HT1080 (cell line): ENCODE measurements at regions not wholly inside any gene's neighbourhood (a gene's known extent, or its start where the extent isn't known, plus 50 kb on each side); places are given as distances from the start of the nearest gene placed in this dataset.

Experiments
- DNase-seq: peaks from one replicate; pipeline ENCODE4 v3.0.0-alpha.2; 2015; ENCODE audit warnings: low read depth

DNA sequence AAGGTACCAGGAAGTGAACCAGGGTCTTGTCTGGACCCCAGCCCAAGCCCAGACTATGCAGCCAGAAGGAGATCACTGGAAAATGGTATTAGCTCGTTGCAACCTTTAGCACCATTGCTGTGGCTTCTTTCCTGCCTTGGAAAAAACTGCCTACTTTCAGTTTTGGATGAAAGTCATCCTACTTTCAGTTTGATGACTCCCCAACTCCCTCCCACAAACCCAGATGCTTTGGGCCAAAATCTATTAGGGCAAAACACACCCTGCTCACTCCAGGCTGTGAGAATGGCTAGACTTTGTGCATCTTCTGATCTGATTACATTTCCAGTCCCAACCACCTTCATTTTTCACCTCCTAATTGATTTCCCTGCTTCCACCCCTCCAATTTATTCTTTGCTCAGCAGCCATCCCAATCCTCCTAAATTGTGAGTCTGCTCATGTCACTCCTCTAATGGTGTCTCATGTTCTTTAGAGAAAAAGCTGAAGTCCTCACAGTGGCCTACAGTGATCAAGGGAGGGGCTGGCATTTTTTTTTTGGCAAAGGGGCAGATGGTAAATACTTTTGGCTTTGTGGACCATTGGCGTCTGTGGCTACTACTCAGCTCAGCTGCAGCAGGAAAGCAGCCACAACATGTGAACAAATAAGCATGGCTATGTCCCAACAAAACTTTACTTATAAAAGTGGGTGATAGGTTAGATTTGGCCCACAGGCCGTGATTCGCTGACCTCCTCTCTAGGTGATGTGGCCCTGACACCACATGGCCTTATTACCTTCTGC lies 368.7 kb downstream of the SLC4A3 start:
- no peak for DNase-seq

DNA sequence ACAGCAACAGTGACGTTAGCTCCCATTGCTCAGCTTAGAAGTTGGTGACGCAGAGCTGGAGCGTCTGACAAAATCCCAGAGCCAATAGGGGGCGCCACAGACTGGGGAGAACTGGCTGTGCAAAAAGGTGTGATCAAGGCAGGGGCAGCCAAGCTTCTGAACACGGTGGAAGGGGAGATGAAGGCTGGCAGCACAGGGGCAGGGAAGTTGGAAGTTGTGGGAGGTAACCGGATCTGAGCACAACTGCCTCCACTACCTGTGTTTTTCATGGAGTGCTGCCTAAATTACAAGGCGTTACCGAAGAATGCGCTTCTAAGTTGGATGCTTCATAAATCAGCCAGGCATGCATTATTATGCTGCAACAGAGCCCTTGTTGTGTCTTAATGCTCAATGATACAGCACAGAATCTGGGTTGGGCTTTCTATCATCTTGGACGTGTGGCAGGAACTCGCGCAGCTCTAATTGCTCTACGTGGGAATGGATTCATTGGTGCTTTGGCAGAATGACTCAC lies 370.0 kb downstream of the SLC4A3 start:
- DNase-seq: no peak

DNA sequence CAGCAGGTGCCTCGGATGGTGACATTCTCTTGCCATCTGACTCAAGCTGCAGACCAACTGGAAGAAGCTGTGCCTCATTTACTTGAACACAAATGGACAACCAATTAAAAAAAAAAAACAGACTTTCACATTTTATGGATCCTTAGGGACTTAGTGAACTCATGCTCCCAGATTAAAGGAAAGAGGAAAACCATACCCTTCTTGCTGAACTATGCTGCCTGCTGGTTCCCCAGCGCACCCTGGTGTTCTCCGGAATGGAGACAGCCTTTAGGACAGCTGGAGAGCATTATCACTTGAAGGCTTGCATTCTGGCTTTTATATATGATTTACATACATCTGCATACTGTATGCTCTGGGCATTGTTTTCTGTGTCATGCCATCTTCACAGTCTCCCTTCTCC lies 370.7 kb downstream of the SLC4A3 start:
- DNase-seq: no peak

DNA sequence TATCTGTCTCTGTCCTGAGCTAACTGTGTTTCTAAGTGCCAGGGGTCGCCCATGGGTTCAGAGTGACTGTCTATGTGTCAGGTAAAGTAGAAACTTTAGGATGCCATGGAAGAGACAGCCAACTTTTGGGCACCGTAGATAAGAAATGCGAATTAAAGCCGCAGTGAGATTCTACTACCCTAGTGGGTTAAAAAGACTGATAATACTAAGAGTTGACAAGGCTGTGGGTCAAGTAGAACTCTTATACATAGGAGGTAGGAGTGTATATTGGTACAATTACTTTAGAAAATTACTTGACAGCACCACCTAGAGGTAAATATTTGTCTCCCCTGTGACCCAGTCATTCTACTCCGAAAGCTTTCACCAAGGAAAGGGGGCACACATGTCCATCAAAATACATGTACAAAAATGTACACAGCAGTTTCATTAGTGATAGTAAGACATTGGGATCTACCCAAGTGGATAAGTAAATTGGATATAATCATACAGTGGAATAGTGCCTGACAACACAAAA lies 371.3 kb downstream of the SLC4A3 start:
- no peak for DNase-seq

DNA sequence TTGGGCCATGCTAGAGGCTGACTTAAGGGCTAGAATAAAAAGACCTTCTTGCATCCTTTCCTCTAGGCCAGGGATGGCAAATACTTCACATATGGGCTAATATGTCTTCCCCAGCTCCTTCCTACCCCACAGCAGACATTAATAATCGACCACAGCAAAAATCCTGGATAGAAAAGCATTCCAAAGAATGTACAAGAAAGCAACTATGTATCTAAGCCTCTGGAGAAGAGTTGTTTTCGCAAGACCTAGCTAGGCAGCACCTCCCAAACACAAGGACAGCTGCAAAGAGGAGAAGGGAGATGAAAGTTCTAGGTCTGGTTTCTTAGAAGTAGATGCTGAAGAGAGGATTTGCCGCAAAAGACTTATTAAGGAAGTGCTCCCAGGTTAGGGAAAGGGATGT lies 372.6 kb downstream of the SLC4A3 start:
- DNase-seq: no peak

DNA sequence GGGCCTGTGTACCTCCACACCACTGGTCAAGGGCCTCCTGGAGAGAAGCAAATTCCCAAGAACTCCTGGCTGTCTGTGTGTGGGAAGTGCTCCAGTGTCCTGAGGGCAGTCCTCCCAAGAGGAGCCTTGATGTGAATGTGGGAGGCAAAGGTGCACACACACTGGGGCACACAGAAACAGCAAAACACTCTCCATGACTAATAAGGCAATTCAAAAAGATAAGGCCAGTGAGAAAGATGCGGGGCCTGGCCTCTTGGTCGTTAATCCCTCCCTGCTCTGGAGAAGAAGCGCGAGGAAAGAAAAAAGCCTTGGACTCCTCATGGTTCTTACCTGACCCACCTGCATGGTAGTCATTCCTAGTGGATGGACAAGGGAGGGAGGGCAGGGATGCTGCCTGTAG lies 373.2 kb downstream of the SLC4A3 start:
- DNase-seq: no peak

DNA sequence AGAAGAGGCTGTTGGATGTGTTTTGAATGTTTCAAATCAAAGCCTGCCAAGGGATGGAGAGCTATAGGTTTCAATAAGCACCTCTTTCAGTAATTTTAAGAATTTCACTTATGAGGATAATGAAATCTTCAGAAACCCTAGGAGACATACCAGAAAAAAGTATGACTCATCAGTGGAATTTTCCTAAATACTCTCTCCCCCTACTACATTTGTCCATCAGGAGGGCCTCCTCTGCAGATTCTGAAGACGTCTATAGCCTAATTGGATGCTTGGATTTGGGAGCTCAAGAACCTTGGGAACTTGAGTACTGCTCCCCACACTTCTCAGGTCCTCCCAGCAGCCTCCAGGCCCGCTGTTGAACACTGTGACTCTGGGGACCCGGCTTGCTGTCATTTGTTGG lies 374.3 kb downstream of the SLC4A3 start:
- peak; percentile 27 for DNase-seq

DNA sequence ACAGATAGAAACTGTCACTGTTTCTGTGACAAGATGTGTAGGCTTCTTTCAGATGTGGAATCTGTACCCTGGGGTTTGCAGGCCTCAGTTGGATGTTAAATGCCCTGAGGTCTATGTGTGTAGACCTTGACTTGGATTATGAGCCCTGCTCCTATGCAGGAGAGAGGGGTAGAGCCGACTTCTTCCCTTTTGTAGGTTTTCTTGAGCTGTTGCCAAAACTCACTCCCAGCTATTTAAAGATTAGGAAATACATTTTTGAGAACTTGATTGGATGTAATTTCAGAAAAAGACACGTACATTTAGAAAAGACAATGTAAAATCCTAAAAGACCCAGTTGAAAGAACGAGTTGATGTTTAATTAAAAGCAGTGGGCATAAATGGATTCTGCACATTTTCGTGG lies 374.8 kb downstream of the SLC4A3 start:
- DNase-seq: no peak

DNA sequence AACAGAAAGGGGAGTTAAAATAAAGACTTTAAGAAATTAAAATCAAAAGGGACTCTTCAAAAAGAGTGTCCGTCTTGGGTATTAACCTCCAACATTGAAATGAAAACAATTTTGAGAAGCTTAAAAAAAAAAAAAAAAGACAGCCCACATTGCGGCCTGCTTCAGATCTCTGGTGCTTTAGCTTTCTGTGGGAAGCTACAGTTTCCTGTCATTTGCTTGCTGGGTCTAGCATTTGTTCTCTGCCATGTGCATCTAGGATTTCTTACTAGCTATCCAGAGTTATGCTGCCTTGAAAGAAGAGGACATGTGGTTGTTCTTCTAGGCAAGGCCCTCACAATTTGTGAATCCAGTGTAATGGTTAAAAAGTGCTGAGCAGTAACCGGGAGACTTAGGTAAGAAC lies 375.3 kb downstream of the SLC4A3 start:
- no peak for DNase-seq

DNA sequence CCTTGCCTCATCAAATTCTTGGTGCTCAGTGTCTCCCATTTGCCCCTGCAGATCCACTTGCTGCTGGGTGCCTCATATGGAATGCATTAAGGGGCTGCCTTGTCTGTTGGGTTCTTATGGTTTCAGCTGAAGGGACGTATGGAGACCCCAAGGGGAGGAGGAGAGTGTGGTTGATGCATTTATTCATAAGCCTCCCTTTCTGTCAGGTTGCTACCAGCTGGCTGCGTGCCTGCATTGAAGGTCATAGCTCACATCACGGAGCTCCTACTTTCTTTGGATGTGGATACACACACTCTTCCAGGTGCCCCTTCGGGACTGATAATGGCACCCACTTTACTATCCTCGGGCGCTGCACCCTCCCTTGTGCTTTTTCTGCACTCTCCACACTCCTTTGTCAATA lies 377.9 kb downstream of the SLC4A3 start:
- DNase-seq: no peak

DNA sequence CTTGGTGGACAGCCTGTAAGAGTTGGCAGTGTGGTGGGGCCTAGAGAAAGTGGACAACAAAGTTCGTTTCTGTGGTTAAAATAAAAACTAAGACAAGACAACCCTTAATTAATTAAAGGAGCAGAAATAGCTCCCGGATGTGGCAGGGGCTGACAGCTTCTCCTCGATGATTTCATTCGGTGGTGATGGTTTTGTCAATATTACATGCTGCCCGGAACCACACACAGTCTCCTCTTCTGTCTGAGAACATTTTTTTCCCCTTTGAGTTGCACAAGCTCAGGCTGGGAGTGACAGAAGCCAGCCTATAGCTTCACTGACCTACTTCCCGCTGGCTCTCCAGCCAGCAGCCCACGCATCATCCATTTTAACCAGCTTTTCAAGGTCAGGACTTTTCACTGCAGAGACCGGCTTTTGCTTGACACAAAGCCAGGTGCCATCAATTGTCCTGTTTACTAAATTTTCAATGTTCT lies 378.8 kb downstream of the SLC4A3 start:
- peak; percentile 35 for DNase-seq

DNA sequence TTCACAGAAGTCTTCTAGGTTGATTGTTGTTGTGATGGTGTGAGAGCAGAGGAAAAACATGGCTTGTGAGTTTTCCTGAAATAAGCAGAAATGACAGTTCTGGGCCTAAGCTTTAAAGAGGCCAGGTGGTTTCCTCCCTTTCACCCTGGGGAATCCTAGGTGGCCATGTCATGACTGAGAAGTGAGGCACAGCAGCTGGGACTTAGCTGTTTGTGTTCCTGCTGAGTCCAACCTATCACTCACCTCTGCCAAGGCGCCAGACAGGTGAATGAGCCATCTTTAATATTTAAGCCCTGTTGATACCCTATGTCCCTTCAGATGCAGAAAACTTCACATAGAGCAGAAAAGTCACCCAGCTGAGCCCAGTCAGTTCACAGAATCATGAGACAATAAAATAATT lies 384.4 kb downstream of the SLC4A3 start:
- DNase-seq: no peak

DNA sequence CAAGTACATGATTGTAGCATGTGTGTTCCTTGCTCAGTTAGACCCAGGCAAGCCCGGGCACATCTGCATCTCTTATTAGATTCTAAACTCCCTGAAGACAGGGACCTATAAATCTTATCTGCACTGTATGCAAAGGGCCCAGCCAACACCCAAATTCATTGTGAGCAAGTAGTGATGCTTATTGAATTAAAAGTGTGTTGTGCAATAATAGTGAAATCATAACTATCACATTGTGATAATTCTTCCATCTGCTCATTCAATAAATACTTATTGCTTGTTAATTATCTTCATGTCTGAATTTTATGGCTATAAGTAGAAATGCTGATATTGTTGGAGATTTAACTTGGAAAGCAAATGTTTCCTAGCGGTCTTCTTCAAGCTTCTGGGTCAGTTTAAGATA lies 387.5 kb downstream of the SLC4A3 start:
- no peak for DNase-seq

DNA sequence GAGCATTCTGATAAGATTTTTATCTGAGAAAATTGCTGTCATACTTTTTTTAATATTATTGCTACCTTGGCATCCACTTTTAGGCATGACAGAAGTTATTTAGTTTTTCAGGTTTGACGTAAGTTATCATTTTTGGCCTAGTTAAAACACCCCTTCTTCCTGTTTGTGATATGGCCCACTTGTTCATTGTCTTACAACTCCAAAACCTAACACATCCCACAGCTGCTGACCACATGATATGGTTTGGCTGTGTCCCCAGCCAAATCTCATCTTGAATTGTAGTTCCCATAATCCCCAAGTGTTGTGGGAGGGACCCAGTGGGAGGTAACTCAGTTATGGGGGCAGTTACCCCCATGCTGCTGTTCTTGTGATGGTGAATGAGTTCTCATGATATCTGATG lies 388.1 kb downstream of the SLC4A3 start:
- DNase-seq: no peak

DNA sequence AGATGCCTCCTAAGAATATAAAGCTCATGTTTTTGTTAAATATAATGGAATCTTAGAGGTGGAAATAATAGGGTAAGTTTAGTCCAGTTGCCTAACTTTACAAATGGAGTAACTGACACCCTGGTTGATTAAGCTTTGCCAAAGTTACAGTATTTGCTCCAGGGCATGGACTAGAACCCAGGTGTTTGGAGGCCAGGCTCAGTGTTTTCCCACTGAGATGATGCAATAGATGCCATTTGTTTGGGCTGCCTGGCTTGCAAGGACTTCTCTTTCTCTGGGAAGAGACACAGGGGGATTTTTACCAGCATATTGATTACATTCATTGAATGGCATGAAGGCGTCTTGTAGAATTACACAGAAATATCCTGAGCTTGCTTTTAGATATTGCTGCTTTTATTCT lies 397.8 kb downstream of the SLC4A3 start:
- no peak for DNase-seq

DNA sequence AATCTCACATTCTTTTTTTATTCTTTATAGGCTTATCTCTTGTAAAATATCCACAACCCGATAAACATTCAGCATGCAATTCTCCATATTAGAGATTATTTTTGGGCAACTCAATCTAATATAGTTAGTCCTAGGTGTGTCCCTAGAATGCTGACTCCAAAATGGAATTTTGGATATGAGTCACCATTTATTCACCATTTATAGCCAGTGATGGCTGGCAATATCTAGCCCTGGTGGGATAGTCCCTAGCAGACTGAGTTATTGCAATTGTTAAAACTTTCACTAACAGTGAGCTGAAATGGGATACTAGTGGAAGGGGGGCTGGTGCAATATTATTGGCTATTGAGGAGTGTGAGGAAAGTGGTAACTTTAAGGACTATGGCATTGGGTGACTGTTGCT lies 401.6 kb downstream of the SLC4A3 start:
- no peak for DNase-seq

DNA sequence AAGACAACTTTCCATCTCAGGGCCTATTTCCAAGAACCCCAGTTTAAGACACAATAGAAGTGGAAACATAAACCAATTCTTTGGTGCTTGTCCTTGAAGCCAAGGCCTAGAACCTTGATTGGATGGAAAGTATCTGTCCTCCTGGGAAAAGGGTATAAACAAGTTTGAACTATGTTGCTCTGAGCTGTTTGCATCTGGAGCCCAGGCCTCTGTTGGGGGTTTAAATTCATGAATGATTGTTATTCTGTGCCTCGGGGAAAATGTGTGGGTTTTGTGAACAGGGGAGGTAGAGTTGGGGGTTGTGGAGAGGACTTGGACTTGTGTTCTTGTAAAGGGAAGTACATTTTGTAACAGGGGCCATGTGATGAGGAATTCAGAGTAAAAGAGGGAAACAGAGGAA lies 406.1 kb downstream of the SLC4A3 start:
- DNase-seq: no peak

DNA sequence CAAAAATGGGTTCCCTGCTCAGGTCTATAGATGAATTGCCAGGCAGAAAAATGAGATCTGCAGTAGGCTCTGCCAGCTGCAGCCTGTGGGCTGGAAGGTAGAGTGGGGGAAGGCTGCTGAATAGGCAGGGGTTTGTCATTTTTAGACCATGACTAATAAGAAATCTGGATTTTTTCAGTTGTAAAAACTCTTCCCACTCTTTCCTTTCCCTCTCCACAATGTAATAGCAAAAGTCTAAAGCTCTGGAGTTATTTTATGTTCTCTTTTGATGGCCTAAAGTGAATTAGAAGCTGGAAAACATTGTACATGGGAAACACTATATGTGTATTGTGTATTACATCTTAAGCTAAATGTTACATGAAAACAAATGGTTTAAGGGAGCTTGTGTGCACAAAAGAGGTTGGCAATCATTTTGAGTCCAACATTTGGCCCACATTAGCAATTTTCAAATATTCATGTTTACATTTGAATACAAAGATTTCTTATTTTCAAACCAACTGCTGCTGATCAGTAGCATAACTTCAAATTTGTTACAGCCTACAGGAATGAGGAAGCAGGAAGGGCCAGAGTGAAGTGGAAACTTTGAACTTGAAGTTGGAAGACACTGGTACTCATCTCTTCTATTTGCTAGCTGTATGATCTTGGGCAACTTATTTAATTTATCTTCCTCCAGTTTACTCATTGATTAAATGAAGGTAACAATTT lies 407.1 kb downstream of the SLC4A3 start:
- peak; percentile 76 for DNase-seq

DNA sequence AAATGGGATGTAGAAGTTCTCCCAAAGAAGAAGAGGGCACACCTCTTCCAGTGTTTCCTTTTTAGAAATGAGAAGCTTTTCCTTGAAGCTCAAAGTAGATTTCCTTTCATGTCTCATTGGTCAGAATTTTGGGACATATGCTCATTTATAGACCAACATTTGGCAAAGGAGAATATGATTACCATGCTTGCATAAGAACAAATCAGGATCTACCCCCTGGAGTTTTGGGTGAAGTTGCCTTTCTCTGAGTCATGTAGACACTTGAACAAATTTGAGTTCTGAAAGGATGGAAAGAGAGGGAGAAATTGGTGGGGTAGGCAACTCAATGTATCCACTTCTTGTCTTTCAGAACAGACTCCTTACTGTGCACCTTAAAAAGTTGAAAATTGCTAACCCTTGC lies 409.0 kb downstream of the SLC4A3 start:
- DNase-seq: no peak

DNA sequence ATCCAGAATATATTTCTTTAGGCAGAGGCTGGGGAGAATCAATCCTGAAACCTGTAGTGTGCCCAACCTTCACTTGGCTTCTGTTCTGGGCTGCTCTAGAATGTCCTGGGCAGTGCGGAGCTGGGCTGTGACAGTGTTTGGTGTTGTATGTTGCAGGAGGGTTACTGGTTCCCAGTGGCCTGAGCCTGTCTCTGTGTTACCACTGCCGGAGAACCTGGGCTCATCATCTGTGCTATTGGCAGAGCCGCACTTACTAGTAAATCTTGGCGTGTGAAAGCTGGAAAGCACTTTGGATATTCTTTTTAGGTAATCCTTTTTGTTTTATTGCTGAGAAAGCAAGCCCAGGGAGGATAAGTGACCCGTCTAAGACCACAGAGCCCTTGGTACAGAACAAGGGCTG lies 412.9 kb downstream of the SLC4A3 start:
- DNase-seq: no peak

DNA sequence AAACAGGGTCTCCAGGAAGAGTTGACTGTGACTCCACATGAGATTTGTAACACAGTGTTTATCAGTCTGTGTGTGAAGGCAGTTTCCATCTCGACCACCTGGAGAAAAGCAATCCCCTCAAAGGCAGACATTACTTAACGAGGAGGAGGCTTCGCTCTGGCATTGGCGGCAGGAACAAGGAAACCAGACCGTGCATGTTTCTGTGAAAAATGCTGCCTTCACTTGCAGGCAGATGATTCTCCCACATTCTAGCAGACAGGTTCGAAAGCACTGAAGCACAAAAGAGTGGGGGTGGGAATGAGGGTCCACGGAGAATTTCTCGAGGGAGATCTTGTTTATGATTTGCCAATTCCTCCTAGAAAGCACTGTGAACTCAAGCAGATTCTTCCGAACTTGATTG lies 414.0 kb downstream of the SLC4A3 start:
- DNase-seq: no peak

DNA sequence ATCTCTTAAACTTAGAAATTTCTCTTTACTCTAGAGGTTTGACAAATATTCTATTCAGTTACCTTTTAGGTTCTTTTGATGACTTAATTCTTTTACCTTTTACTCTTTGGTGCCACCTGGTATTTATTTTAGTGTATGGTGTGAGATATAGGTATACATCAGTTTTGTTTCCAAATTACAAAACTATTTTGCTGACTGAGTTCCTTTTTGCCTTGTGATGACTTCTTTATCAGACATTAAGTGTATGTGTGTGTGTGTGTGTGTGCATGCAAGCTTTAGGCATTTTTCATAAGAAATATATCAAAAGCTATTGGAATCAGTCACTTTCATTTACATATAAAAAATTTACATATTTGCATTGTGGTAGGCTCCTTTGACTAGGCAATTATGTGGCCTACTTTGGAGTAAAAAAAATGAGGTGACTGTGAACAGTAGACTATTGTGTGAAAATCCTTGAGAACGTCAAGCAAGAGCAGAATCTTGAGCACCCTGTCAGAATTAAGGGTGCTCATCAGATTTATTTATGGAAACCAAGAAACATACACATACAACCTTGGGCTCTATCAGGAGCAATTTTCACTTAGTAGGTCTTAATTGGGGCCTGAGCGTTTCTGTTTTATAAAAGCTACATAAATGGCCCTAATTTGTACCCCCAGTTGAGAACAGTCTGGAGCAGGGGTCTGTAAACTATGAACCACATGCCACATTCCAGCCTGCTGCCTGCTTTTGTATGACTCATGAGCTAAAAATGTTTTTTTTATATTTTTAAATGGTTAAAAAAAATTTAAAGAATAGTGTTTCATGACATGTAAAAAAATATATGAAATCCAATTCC lies 415.9 kb downstream of the SLC4A3 start:
- peak; percentile 69 for DNase-seq
